UCSD-AML1 (cell line): ENCODE measurements at regions not wholly inside any gene's neighbourhood (a gene's known extent, or its start where the extent isn't known, plus 50 kb on each side); places are given as distances from the start of the nearest gene placed in this dataset.

Experiments used
- DNase-seq: peaks from one replicate; lab custom pipeline; 2025; ENCODE audit not compliant: unreplicated experiment; lab: John Stamatoyannopoulos, UW

DNA sequence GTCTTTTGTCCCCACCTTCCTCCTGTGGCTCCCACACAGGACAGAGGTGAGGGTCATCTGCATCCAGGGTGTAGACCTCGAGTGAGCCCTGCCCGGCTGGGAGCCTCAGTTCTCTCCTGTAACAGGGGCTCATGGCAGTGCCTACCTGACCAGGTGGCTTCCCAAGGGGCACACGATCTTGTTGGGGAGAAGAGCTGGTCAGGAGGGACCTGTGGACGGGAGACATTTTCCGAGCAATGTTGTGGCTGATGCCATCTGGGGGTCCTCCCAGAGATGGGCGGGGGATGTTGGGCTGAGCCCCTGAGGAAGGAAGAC lies 51.9 kb downstream of the CEBPB start:
- no peak for DNase-seq

DNA sequence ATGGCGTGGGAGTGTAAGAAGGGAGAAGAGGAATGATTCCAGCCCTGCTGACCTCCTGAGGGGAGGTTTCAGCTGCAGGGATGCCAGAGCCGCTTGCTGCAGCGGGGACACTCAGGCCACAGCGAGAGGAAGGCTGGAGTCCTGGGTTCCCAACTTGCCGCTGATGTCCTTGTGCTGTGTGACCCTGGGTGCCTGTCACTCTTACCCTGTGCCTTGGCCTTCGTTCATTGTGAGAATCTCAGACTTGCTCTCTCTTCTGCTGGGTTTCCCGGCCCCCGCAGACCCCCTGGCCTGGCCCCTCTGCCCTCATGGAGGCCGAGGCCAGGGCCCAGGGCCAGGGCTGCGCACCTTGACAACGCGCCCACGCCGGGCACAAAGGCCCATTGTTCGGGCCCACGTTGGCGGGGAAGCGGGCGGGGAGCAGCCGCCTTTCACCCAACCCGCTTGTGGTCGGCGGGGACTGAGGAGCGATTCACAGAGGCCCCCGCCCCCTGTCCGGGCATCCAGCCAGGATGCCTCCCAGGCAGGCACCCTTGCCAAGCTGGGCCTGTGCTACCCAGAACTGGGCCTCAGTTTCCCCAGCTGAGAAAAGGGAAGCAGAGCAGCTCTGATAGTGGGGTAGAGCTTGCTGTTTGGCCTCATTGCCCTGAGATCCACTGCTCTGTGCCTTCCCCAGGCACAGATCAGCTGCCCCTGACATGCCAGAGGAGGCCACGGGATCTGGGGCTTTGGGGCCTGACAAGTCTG lies 52.4 kb downstream of the CEBPB start:
- DNase-seq = no peak

DNA sequence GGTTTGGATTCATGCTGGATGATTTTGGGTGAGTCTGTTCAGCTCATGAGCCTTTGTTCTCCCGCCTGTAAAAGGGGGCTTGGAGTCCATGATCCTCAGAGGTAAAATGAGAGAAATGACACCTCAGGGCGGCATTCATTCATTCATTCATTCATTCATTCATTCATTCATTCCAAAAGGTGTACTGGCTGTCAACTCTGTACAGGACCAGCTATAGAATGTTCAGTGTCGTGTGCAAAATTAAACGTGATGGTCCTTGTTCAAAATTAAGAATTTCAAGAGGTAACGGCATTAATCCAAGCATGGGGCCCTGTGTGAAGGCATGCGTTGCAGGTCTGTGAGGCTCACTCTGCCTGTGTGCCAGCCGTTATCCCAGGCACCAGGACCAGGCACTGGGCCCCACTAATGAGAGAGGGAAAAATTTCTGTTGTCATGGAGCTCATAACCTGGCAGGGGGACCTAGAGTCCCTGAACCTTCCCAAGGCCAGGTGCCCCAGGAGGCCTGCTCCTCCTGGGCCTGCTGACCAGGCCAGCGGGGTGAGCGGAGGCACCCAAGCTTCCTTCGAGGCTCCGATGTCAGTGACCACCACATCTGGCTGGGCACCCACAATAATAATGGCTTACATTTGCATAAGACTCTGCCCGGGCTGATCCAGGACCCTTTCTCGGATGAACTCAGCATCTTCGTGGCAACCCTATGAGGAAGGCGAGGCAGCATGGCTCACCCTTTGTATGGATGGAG lies 53.2 kb downstream of the CEBPB start:
- no peak for DNase-seq

DNA sequence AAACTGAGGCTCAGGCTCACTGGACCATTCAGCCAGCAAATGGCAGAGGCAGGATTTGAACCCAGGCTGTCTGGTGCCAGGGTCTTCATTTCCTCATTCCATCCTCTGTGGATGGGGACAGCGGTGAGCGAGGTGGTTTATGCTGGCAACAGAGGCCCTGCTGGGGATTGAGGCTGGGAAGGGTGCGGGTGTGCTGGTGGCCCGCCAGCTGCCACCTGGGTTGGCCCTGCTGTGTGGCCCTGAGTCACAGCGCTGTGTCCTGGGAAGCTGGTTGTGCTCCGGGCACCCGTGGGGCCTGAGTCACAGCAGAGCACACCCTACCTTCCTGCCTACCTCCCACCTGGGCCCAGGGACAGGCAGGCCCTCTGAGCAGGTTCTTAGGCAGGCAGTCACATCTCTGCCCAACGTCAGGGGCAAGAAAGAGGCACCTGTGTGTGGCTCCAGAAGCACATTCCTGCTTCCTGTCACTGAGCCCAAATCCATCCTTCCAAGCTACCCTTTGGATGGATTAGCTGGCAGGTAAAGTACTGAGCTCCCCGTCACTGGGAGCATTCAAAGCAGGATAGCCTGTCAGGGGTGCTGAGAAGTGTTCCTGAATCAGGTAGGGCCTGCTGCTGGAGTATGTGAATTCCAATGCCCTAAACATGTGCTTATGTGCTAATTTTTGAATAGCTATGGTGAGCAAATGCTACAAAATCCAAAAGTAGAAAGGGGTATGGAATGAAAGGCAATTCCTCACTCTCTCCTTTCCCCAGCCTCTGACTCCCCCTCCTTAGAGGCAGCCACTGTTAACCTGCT lies 53.9 kb downstream of the CEBPB start:
- no peak for DNase-seq

DNA sequence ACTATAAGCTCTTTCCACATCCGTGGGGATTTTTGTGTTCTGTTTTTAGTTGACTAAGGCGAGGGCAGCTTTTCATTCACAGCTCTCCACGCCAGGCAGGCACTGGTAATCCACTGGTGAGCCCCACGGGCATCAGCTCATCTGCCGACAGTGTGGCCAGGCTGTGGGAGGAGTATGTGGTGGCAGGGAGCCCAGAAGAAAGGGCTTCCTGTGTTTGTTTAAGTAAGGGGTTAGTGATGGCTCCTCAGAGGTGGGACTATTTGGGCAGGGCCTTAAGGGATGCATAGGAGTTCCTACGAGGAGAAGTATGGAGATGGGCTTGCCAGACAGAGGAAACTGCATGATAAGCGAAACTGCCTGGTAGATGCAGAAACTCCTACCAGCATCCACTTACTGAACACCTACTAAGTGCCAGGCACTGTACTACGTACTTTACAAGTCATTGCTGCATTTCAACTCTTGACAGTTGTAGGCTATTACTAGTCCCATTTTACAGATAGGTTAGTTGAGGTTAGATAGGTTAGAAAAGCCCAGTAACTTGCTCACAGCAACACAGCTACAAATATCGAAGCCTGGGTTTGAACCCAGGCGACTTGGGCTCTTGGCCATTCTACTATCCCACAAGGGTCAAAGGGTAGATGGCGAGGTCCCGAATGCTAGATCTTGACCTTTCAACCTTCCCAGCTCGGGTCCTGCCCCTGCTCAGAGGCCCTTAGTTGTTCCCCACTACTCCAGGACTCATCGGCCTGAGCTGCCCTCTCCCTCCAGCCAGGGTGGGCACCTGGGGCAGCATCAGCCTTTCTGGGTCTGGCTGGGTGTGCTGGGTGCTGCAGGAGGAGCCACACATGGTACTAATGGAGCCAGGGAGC lies 55.1 kb downstream of the CEBPB start:
- DNase-seq = peak; percentile 53

DNA sequence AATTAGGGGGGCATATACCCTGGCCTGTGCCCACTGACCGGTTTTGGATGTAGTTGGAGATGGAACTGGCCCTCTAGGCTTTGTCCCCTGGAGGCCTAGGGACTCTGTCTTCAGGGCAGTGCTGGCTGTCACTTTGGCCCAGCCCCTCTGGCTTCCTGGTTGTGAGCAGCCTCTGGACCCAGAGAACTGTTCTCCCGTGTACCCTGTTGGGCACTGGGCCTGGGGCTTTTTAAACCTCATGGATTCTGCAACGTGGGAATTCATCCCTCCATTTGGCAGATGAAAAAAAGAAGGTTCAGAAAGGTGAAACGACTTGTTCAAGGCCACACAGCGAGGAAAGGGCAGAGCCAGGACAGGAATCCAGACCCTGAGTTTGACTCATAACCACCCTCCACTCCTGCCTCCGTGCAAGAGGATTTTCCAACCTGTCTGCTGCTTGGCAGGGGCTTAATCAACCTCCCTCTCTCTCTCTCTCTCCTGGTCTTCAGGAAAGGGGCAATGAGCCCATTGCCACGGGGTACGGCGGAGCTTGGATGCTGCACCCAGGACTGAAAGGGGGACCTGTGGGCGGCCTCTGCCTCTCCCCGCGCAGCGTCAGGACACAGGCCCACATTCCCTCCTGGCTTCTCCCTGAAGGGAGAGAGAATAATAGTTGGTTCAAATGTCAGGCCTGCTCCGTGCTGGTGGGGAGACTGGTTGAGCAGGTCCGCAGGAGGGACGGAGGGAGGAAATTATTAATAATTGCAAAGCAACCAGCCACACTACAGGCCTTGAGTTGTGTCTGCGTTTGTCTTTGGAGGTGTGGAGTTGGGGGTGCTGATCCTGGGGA lies 56.0 kb downstream of the CEBPB start:
- no peak for DNase-seq

DNA sequence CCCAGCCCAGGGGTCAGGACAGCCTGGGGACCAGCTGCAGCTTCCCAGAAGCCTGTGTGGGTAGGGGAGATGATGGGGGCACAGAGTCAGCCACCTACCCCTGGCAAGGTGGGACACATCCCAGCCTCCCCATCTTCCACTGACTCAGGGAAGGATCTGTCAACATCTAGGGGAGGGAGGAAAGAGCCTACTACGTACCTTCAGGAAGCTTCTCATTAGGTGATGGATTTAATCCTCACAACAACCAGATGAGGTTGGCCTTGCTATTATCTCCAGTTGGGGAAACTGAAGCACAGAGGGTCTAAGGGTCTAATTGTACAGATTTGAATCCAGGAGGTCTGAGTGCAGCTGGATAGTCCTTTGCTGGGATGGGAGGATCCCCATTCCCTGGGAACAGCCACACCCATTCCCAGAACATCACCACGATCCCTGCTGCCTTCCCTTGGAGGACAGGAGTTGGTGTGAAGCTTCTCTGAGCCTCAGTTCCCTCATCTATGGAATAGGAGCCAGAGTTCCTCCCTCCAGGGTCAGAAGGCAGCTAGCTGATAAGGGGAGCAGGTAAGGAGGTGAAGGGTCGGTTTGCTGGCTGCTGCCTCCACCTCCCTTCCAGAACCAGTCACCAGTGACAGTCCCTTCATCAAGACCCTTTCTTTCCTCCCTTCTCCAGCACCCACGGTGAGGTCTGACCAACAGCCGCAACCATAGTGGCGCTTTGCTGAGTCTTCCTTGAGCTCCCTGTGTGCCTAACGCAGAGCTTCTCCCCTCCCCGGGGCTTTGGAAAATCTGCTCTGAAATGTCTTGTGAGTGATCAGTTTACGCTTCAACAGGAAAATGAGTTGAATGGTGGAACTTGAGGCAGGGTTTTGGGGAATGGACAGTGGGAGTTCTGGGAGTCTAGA lies 56.8 kb downstream of the CEBPB start:
- no peak for DNase-seq

DNA sequence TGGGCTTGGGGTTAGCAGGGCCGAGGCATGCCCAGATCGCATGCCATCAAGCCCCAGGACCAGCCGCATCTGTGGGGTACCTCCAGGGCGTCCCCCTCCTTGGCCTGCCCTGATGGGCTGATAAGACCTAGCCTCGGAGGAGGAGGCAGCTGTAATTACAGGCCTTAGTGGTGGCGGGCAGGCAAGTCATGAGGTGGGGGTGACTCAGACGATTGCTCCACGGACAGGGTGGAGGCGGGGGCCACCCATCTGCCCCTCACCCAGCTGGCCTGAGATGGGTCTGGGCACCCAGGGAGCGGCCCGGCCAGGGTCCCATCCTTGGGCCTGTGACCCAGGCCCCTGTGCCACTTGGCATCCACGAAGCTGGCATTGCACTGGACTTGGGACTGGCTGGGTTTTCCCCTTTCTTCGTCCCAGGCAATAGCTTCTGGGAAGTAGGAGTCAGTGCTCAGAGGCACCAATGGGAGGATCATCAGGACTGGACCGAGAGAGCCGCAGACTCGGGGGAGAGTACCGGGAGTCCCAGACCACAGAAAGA lies 57.5 kb downstream of the CEBPB start:
- DNase-seq = no peak

DNA sequence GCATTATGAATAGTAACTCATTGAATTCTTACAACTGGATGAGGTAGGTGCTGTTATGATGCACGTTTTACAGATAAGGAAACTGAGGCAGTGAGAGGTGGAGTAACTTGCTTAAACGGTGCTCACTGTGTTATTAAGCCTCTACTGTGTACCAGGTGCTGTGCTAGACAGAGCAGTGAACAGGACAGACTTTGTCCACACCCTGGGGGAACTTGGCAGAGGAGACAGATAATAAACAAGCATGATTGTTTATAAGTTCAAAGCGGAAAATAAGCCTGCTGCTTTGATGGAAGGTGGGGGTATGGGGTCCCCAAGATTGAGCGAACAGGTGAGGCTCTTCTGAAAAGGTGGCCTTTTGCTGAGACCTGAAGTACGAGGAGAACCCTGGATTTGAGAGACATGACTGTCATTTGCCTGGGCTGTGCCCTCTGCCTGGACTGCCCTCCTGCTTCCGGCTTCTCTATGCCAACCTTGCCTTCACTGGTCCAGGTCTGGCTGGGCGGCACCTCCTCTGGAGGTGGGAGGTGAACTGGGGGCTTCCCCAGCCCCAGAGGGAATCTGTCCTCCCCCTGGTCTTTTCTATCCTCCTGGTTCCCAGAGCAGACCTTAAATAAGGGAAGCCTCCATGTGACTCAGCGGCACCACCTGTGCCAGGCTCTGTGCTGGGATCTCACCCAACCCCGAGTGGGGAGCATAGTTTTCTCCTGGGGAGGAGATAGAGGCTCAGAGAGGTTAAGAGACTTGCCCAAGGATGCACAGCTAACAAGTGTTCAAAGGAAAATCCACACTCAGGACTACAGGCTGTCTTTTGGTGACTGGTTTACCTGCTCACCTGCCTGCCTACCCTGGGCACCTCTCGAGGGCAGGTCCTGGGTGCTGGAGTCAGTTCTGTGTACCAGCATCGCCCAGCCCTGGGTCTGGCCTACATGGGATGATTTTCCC lies 59.1 kb downstream of the CEBPB start:
- no peak for DNase-seq

DNA sequence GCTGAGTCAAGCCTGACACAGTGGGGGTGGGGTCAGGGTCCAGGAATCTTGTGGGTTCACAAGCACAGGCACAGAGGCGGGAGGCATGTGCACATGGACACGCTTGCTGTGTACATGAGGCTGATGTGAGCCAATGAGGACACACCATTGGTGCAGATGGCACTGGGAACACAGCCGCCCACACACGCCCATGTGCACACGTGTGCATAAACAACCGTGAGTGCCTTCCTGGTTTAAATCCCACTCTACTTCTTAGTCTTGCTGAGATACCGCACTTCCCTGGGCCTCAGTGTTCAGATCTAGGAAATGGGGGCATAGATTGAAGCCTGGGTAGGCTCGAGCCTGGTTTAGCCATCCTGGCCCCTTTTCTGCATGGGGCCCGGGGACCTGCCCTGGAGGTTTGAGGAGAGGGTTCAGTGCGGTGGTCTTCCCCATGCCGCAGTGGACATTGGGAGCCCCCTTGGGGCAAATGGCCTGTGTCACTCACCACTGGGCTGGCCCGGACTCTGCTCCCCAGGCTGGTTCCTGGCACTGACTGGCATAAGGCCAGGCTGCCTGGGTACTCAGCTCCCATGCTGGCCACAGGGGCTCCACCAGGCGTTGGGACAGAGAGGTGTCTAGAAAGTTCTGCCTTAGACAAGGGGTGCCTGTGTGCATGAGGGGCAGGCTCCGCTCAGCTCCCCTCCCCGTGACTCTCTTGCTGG lies 60.2 kb downstream of the CEBPB start:
- DNase-seq = no peak

DNA sequence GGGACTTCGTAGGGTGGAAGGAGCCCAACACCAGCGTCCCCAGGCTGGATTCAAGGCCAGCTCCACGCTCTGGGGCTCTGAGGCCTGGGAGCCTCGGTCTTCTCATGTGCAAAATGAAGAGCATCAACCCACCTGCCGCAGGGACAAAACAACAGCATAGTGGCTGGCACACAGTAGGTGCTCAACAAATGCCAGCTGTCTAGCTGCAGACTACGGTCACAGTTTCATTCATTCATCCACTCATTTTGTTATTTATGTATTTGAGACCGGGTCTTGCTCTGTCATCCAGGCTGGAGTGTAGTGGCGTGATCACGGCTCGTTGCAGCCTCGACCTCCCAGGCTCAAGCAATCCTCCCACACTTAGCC lies 60.7 kb downstream of the CEBPB start:
- DNase-seq = no peak

DNA sequence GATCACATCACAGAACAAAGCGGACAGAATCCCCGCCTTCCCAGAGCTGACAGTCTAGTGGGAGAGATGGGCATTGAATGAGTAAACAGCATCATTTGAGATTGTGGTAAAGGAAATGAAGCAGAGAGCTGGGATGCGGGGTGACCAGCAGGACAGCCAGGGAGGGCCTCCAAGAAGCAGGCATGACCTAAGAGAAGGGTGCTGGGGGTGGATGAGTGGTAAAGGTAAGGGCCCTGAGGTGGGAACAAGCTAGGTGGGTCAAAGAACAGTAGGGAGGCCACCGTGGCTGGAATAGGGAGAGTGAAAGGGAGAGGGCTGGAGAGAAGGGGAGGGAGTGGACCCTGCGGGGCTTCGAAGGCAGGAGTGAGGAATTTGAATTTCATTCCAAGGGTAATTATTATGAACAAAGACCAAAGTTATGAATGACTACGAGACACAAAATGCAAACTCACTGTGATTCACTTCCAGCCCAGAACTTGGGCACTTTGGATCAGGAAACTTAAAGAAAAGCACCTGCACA lies 61.4 kb downstream of the CEBPB start:
- no peak for DNase-seq

DNA sequence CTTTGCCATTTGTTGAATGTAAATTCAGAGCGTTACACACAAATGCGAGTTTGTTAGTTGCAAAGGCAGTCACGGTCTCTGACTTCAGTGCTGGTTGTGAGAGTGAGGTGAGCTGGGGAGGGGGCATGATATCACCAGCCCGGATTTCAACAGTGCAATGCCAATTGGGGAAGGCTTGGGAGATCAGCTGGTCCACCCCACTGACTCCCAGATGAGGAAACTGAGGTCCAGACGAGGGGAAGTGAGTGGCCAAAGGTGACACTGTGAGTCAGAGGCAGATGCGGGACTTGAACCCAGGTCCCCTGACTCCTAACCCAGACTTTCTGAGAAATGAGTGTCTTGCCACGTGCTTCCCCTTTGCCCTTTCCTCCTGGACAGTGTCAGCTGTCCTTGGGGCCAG lies 62.1 kb downstream of the CEBPB start:
- DNase-seq = no peak

DNA sequence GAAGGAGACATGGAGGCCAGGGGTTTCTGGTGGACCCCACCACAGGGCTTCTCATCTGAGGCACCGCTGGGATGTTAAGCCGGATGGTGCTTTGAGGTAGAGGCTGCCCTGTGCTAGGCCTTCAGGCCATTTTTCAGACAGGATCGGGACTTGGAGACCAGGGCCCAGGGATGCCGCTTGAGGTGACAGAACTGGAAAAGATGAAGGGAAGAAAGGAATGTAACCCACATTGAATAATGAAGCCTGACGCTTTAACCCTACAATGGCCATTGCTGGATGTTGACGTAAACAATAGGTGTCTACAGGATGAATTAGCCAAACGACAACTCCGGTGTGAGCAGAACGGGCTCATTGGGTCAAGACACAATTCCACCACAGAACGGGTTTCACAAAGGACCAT lies 62.5 kb downstream of the CEBPB start:
- no peak for DNase-seq

DNA sequence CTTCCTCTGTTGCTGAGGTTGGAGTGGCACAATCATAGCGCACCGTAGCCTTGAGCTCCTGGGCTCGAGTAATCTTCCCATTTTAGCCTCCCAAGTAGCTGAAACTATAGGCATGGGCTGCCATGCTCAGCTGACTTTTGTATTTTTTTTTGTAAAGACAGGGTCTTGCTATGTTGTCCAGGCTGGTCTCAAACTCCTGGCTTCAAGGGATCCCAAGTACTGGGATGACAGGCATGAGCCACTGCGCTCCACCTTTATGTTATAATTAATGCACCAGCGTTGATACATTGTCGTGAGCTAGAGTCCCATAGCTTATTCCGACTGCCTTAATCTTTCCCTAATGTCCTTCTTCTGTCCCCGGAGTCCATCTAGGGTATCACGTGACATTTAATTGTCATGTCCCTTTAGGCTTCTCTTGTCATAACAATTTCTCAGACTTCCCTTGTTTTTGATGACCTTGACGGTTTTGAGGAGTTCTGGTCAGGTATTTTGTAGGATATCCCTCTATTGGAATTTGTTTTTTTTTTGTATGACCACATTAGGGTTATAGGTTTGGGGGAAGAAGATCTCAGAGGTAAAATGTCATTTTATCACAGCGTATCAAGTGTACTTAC lies 63.9 kb downstream of the CEBPB start:
- DNase-seq = no peak

DNA sequence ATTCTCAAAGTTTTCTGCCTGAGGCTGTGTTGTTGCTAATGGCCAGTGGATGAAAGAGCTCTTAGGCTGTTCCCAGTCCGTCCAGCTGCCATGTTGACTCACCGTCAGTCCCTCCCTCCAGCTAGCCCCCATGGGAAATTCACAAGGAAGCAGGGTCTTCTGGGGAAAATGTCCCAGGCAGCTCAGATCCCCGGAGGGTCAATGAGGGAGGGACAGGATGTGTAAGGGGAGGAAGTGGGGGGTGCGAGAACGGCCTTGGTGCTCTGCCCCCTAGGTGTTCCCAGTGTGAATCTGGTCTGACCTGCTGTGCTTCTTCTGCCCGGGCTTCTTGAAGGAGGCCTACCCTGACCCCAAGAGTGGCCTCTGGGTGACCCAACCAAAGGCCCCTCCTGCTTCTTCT lies 65.9 kb downstream of the CEBPB start:
- no peak for DNase-seq

DNA sequence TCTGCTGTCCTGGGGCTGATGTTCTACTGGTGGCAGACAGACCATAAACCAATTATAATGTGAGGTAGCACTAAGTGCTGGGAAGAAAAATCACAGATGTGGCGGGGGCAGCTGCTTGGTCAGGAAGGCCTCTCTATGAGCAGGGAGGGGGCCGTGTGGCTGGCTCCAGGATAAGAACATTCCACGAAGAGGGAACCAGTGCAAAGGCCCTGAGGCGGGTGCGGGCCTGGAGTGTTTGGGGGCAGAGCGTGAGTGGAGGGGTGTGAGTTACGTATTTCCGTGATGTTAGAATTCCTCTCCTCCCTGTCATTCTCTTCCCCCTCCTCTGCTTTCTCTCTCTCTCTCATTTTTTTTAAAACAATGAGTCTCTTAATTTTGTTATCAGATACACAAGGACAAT lies 67.2 kb downstream of the CEBPB start:
- no peak for DNase-seq
